ENCODE measurements at regions not wholly inside any gene's neighbourhood (a gene's known extent, or its start where the extent isn't known, plus 50 kb on each side); places are given as distances from the start of the nearest gene placed in this dataset.

- TF ChIP-seq POLR2A (IDR thresholded peaks at IDR 0.05; ENCODE audit: low read depth, low read length) (no peak), MXI1 (IDR thresholded peaks at IDR 0.05; ENCODE audit: borderline replicate concordance, low read depth, low read length) (no peak), FOS (IDR thresholded peaks at IDR 0.05; ENCODE audit: low read depth, low read length) (no peak), BHLHE40 (IDR thresholded peaks at IDR 0.05; ENCODE audit: low read depth, low read length) (no peak), USF2 (IDR thresholded peaks at IDR 0.05; ENCODE audit: low read depth, low read length) (no peak), MAFK (IDR thresholded peaks at IDR 0.05; ENCODE audit: low read depth, low read length) (no peak), SMC3 (IDR thresholded peaks at IDR 0.05; ENCODE audit: low read depth, low read length) (peak; percentile 39), CEBPB (IDR thresholded peaks at IDR 0.05; ENCODE audit: low read depth, low read length) (peak; percentile 78)
- TF ChIP-seq, protein P1, sequence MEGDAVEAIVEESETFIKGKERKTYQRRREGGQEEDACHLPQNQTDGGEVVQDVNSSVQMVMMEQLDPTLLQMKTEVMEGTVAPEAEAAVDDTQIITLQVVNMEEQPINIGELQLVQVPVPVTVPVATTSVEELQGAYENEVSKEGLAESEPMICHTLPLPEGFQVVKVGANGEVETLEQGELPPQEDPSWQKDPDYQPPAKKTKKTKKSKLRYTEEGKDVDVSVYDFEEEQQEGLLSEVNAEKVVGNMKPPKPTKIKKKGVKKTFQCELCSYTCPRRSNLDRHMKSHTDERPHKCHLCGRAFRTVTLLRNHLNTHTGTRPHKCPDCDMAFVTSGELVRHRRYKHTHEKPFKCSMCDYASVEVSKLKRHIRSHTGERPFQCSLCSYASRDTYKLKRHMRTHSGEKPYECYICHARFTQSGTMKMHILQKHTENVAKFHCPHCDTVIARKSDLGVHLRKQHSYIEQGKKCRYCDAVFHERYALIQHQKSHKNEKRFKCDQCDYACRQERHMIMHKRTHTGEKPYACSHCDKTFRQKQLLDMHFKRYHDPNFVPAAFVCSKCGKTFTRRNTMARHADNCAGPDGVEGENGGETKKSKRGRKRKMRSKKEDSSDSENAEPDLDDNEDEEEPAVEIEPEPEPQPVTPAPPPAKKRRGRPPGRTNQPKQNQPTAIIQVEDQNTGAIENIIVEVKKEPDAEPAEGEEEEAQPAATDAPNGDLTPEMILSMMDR (conservative IDR thresholded peaks at IDR 0.05; ENCODE audit: low read depth, low read length) = peak; percentile 48
- TF ChIP-seq, protein P2, sequence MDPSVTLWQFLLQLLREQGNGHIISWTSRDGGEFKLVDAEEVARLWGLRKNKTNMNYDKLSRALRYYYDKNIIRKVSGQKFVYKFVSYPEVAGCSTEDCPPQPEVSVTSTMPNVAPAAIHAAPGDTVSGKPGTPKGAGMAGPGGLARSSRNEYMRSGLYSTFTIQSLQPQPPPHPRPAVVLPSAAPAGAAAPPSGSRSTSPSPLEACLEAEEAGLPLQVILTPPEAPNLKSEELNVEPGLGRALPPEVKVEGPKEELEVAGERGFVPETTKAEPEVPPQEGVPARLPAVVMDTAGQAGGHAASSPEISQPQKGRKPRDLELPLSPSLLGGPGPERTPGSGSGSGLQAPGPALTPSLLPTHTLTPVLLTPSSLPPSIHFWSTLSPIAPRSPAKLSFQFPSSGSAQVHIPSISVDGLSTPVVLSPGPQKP (IDR thresholded peaks at IDR 0.05; ENCODE audit: borderline replicate concordance, low read depth, low read length) = no peak
These were observed 114.7 kb downstream of the CRYBB2 start for GRCh38 chr22:25334162-25334490.

Data from IMR-90 (cell line).